ENCODE measurements at regions not wholly inside any gene's neighbourhood (a gene's known extent, or its start where the extent isn't known, plus 50 kb on each side); places are given as distances from the start of the nearest gene placed in this dataset.
A peak's percentile ranks its signal among the peaks of the same experiment; 100 is the strongest.

DNA sequence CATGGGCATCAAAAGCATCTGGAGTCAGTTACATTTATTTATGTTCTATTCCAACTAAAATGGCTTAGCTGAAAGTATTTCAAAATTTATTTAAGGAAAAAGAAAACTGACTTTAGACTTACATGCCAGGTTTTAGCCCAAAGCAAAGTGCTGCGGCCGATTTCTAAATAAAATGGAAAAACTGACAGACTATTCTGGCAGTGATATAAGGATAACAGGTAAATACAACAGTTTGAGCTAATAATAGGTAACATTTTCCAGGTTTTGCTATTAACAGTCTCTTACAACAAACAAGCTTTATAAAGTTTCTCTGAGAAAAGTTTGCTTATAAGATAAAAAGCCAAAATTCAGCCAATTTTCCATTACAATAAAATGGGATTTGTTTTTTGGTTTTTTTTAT, 937.2 kb upstream of the FLRT2 start:
- Histone ChIP-seq H3K4me2 (ENCODE audit: low read length, poor library complexity, severe bottlenecking) (no peak overlapping the region), H3K9ac (ENCODE audit: low read length) (no peak overlapping the region), H3K4ac (ENCODE audit: low read depth in 1 of 2, low read length in 2 of 2) (no peak overlapping the region), H2BK5ac (ENCODE audit: low read depth, low read length, poor library complexity, severe bottlenecking) (no peak overlapping the region), H2BK120ac (ENCODE audit: low read depth, low read length) (no peak overlapping the region), H3K9me3 (ENCODE audit: control insufficient read depth, low read length) (no peaks in the 10 kb centered on the region), H3K27me3 (ENCODE audit: control insufficient read depth in 1 of 2, insufficient read depth in 1 of 2, low read length in 2 of 2) (no peaks in the 10 kb centered on the region), H3K23ac (ENCODE audit: low read length in 2 of 2) (no peak overlapping the region), H3K36me3 (ENCODE audit: control insufficient read depth in 1 of 2, insufficient read depth in 2 of 2, low read depth in 1 of 2, low read length in 2 of 2) (no peaks in the 10 kb centered on the region), H3K27ac (ENCODE audit: low read length, poor library complexity, severe bottlenecking) (no peak overlapping the region), H2BK12ac (ENCODE audit: low read length in 2 of 2) (no peak overlapping the region), H3K4me1 (ENCODE audit: control insufficient read depth, insufficient read depth, low read depth, low read length) (no peaks in the 10 kb centered on the region), H2BK15ac (ENCODE audit: low read depth, poor library complexity, severe bottlenecking) (no peak overlapping the region), H3K4me3 (ENCODE audit: insufficient read depth in 1 of 2, low read depth in 1 of 2, low read length in 2 of 2) (no peak overlapping the region), H3K14ac (ENCODE audit: low read length in 2 of 2) (no peak overlapping the region), H4K91ac (ENCODE audit: low read length) (no peak overlapping the region), H4K8ac (ENCODE audit: low read length) (no peak overlapping the region), H3K18ac (ENCODE audit: low read depth in 1 of 2, low read length in 2 of 2) (no peak overlapping the region), H3K79me1 (replicated peaks; ENCODE audit: low read length, poor library complexity, severe bottlenecking) (no peaks in the 10 kb centered on the region), H2AK5ac (ENCODE audit: low read length, severe bottlenecking) (no peak overlapping the region), H2AFZ (ENCODE audit: low read depth, low read length) (no peak overlapping the region)
- no CpG with 5 or more reads among the region's 2 CpGs for WGBS
- no peak for DNase-seq

DNA sequence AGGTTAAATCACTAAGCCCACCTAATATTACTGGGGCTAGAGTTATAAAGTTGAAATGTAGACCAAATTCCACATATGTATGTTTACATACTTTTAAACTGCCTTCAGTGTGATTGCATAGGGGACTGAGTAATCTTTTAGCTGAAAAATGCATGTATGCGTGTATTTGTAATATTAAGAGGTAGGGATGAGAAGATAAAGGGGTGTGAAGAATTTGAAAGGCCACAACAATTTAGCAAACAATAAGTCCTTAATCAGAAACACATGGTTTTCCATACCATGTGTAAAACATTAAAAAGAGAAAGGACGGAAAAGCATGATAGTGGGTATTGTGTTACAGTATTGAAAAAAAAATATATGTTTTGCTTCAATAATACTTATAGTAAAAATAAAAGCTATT, 919.9 kb upstream of the FLRT2 start:
- Histone ChIP-seq H3K14ac (ENCODE audit: low read length in 2 of 2) (no peak overlapping the region), H4K8ac (ENCODE audit: low read length) (no peak overlapping the region), H3K36me3 (ENCODE audit: control insufficient read depth in 1 of 2, insufficient read depth in 2 of 2, low read depth in 1 of 2, low read length in 2 of 2) (no peaks in the 10 kb centered on the region), H3K9ac (ENCODE audit: low read length) (no peak overlapping the region), H4K91ac (ENCODE audit: low read length) (no peak overlapping the region), H3K79me1 (replicated peaks; ENCODE audit: low read length, poor library complexity, severe bottlenecking) (no peaks in the 10 kb centered on the region), H3K18ac (ENCODE audit: low read depth in 1 of 2, low read length in 2 of 2) (no peak overlapping the region), H2AFZ (ENCODE audit: low read depth, low read length) (no peak overlapping the region), H3K4me3 (ENCODE audit: insufficient read depth in 1 of 2, low read depth in 1 of 2, low read length in 2 of 2) (no peak overlapping the region), H3K9me3 (ENCODE audit: control insufficient read depth, low read length) (no peaks in the 10 kb centered on the region), H2BK12ac (ENCODE audit: low read length in 2 of 2) (no peak overlapping the region), H3K27me3 (ENCODE audit: control insufficient read depth in 1 of 2, insufficient read depth in 1 of 2, low read length in 2 of 2) (no peaks in the 10 kb centered on the region), H2BK120ac (ENCODE audit: low read depth, low read length) (no peak overlapping the region), H2BK15ac (ENCODE audit: low read depth, poor library complexity, severe bottlenecking) (no peak overlapping the region), H2AK5ac (ENCODE audit: low read length, severe bottlenecking) (no peak overlapping the region), H3K23ac (ENCODE audit: low read length in 2 of 2) (no peak overlapping the region), H3K4ac (ENCODE audit: low read depth in 1 of 2, low read length in 2 of 2) (no peak overlapping the region), H3K4me2 (ENCODE audit: low read length, poor library complexity, severe bottlenecking) (no peak overlapping the region), H3K27ac (ENCODE audit: low read length, poor library complexity, severe bottlenecking) (no peak overlapping the region), H3K4me1 (ENCODE audit: control insufficient read depth, insufficient read depth, low read depth, low read length) (no peaks in the 10 kb centered on the region), H2BK5ac (ENCODE audit: low read depth, low read length, poor library complexity, severe bottlenecking) (no peak overlapping the region)
- WGBS = no CpG with 5 or more reads among the region's 2 CpGs
- no peak for DNase-seq

DNA sequence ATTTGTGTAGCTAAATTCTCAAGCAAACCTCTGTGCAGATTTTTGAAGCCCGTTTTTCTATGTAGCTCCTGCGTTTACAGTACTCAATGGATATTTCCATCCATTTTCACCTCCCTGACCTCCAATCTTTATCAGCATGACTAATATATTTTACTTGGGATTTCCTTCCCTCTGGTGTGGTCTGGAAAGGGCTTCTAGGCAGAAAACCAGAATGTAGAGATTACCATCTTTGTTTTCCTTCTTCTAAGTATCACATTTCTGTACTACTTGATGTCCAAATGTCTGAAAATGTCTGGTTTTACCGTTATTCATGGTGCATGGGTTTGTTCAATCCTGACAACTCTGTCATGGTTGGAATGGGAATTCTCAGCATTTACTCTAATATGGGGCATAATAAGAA, 907.6 kb upstream of the FLRT2 start:
- H3K36me3 ChIP-seq (ENCODE audit: control insufficient read depth in 1 of 2, insufficient read depth in 2 of 2, low read depth in 1 of 2, low read length in 2 of 2) = no peaks in the 10 kb centered on the region
- WGBS = 14% methylated on average over 2 of the region's 3 CpGs
- no peak overlapping the region for H3K27ac ChIP-seq (ENCODE audit: low read length, poor library complexity, severe bottlenecking)
- no peak overlapping the region for H2BK5ac ChIP-seq (ENCODE audit: low read depth, low read length, poor library complexity, severe bottlenecking)
- no peak overlapping the region for H3K4me2 ChIP-seq (ENCODE audit: low read length, poor library complexity, severe bottlenecking)
- no peak overlapping the region for H2AK5ac ChIP-seq (ENCODE audit: low read length, severe bottlenecking)
- no peak overlapping the region for H3K18ac ChIP-seq (ENCODE audit: low read depth in 1 of 2, low read length in 2 of 2)
- no peak overlapping the region for H2AFZ ChIP-seq (ENCODE audit: low read depth, low read length)
- H2BK12ac ChIP-seq (ENCODE audit: low read length in 2 of 2) = no peak overlapping the region
- no peaks in the 10 kb centered on the region for H3K27me3 ChIP-seq (ENCODE audit: control insufficient read depth in 1 of 2, insufficient read depth in 1 of 2, low read length in 2 of 2)
- no peak overlapping the region for H4K8ac ChIP-seq (ENCODE audit: low read length)
- H3K23ac ChIP-seq (ENCODE audit: low read length in 2 of 2) = no peak overlapping the region
- H2BK15ac ChIP-seq (ENCODE audit: low read depth, poor library complexity, severe bottlenecking) = no peak overlapping the region
- no peak overlapping the region for H4K91ac ChIP-seq (ENCODE audit: low read length)
- no peak overlapping the region for H3K4me3 ChIP-seq (ENCODE audit: insufficient read depth in 1 of 2, low read depth in 1 of 2, low read length in 2 of 2)
- no peak overlapping the region for H3K9ac ChIP-seq (ENCODE audit: low read length)
- no peak overlapping the region for H2BK120ac ChIP-seq (ENCODE audit: low read depth, low read length)
- no peak overlapping the region for H3K4ac ChIP-seq (ENCODE audit: low read depth in 1 of 2, low read length in 2 of 2)
- no peaks in the 10 kb centered on the region for H3K79me1 ChIP-seq (replicated peaks; ENCODE audit: low read length, poor library complexity, severe bottlenecking)
- H3K4me1 ChIP-seq (ENCODE audit: control insufficient read depth, insufficient read depth, low read depth, low read length) = no peaks in the 10 kb centered on the region
- no peak overlapping the region for H3K14ac ChIP-seq (ENCODE audit: low read length in 2 of 2)
- no peaks in the 10 kb centered on the region for H3K9me3 ChIP-seq (ENCODE audit: control insufficient read depth, low read length)
- DNase-seq = peak; percentile 26

DNA sequence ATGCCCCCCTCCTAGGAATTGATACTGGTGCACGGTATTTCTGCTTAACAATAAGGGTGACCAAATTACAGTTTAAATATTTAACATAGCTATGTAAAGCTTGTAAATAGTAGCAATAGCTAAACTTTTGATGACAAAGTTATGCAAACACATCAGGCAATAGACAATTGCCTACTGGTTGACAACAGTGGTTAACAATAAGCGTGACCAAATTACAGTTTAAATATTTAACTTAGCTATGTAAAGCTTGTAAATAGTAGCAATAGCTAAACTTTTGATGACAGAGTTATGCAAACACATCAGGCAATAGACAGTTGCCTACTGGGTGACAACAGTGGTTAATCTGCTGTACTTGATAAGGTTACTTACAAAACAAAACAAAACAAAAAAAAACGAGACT, 886.5 kb upstream of the FLRT2 start:
- Histone ChIP-seq H3K27me3 (ENCODE audit: control insufficient read depth in 1 of 2, insufficient read depth in 1 of 2, low read length in 2 of 2) (no peaks in the 10 kb centered on the region), H3K27ac (ENCODE audit: low read length, poor library complexity, severe bottlenecking) (no peak overlapping the region), H2AFZ (ENCODE audit: low read depth, low read length) (no peak overlapping the region), H3K36me3 (ENCODE audit: control insufficient read depth in 1 of 2, insufficient read depth in 2 of 2, low read depth in 1 of 2, low read length in 2 of 2) (no peaks in the 10 kb centered on the region), H2BK120ac (ENCODE audit: low read depth, low read length) (no peak overlapping the region), H3K79me1 (replicated peaks; ENCODE audit: low read length, poor library complexity, severe bottlenecking) (no peaks in the 10 kb centered on the region), H2AK5ac (ENCODE audit: low read length, severe bottlenecking) (no peak overlapping the region), H2BK15ac (ENCODE audit: low read depth, poor library complexity, severe bottlenecking) (no peak overlapping the region), H3K23ac (ENCODE audit: low read length in 2 of 2) (no peak overlapping the region), H3K4me3 (ENCODE audit: insufficient read depth in 1 of 2, low read depth in 1 of 2, low read length in 2 of 2) (no peak overlapping the region), H4K91ac (ENCODE audit: low read length) (no peak overlapping the region), H3K4me1 (ENCODE audit: control insufficient read depth, insufficient read depth, low read depth, low read length) (no peaks in the 10 kb centered on the region), H3K18ac (ENCODE audit: low read depth in 1 of 2, low read length in 2 of 2) (no peak overlapping the region), H2BK12ac (ENCODE audit: low read length in 2 of 2) (no peak overlapping the region), H4K8ac (ENCODE audit: low read length) (no peak overlapping the region), H3K14ac (ENCODE audit: low read length in 2 of 2) (no peak overlapping the region), H3K4ac (ENCODE audit: low read depth in 1 of 2, low read length in 2 of 2) (no peak overlapping the region), H3K9ac (ENCODE audit: low read length) (no peak overlapping the region), H3K9me3 (ENCODE audit: control insufficient read depth, low read length) (no peaks in the 10 kb centered on the region), H3K4me2 (ENCODE audit: low read length, poor library complexity, severe bottlenecking) (no peak overlapping the region), H2BK5ac (ENCODE audit: low read depth, low read length, poor library complexity, severe bottlenecking) (no peak overlapping the region)
- 82% methylated on average over 1 of the region's 3 CpGs for WGBS
- DNase-seq = no peak
